NCI-H187 treated with DMSO at 0.1 percent for 48 hours (cell line): ENCODE measurements at regions not wholly inside any gene's neighbourhood (a gene's known extent, or its start where the extent isn't known, plus 50 kb on each side); places are given as distances from the start of the nearest gene placed in this dataset.

ENCODE experiments used
- DNase-seq: peaks from one replicate; lab custom pipeline; 2025; lab: John Stamatoyannopoulos, UW

DNA sequence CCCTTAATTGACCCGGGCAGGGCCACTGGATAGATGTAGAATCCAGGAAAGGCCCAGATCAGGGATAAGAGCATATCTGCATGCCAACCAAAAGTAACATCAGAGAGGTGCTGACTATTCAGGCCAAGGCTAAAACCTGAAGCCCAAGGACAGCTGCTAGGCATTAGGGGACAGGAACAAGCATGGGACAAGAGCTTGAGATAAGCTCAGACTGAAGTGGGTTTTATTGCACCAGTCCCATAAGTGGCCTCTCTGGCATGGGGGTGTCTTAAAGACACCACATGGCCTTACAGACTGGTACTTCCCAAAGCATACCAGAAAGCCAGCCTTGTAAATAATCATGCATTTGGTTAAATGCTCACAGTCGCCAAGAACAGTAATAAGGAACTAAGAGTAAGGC, 376.1 kb downstream of the FBXW7 start:
- DNase-seq = no peak

DNA sequence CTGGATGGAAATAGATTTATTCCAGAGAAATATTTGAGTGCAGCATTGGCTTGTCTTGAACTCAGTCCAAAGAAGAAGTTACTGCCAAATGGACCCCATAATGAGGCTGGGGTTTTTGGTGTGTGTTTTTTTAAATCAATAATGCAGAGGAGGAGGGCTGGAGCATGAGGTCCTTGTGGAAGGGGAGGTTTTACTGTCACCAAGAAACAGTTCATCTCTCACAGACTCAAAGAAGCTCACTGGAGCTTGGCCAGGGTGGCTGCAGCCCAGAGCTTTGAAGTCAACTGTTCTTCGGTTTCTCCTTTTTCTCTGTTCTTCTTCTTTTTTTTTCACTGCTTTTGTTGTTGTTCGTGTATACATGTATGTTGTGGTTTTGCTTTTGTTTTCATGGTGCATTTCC, 377.7 kb downstream of the FBXW7 start:
- no peak for DNase-seq

DNA sequence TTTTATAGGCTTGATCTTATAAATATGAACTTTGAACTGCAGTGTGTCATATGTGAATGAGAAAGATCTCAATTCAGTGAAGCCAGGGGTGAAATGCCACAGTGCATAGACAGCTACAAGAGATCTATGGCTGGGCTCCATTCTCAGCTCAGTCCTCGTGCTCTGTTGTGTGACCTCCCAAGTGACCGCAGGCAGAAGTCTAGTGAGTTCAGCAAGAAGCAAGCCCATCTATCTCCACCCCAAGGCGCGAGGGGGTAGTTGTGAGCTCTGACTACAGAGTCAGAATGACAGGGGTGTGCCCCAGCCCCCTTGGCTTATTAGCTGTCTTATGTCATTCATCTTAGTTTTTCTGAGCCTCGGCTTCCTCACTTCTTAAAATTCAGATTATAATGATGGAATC, 378.3 kb downstream of the FBXW7 start:
- no peak for DNase-seq

DNA sequence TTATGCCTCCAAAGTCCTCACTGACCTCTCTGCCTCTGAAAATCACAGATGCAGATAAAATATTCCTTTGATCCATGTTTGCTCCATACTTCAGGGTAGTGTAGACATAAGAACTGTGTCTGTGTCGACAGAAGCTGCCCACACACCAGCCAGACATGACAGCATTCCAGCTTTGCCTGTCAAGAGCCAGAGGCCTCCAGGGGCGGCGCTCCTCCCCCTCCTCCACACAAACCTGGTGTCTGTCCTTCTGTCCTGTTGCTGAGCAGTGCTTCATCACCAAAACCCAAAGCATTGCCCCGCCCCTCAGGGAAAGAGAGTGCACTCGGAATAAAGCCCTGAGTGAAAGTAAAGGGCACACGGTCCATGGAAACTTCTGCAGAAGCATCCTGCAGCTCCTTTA, 379.4 kb downstream of the FBXW7 start:
- DNase-seq = no peak

DNA sequence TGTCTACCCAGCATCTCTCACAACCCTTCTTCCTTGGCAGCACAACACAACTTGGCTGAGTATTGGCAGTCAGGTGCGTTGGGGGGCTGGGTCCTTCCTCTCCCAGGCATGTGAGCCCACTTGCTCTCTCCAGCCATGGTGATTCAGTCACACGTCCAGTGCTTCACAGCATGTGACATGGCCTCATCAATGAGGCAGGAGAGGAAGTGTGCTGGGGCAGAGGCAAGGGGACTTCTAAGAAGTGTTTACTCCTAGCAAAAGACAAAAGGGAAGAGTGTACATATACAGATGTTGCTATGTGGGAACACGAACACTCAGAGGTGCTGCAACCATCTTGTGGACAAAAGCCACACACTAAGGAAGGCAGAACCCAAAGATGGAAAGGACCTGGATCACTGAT, 380.8 kb downstream of the FBXW7 start:
- DNase-seq = no peak

DNA sequence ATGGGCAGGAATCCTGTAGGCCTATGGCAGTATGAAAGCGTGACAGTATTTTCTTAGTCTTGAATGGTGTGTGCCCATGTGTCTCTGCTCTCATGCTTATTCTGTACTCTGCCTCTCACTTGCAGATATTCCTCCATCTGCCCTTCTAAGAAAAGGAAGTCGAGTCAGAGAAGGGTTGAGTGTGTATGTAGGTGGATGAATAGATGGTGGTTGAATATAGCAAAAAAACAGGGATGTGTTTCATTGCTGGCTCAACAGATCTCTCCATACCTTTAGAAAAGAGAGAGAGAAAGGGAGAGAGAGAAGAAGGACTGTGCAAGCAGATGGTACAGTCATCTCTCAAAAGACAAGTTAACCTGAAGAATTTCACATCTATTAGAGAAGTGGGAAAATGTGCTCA, 381.5 kb downstream of the FBXW7 start:
- DNase-seq = no peak

DNA sequence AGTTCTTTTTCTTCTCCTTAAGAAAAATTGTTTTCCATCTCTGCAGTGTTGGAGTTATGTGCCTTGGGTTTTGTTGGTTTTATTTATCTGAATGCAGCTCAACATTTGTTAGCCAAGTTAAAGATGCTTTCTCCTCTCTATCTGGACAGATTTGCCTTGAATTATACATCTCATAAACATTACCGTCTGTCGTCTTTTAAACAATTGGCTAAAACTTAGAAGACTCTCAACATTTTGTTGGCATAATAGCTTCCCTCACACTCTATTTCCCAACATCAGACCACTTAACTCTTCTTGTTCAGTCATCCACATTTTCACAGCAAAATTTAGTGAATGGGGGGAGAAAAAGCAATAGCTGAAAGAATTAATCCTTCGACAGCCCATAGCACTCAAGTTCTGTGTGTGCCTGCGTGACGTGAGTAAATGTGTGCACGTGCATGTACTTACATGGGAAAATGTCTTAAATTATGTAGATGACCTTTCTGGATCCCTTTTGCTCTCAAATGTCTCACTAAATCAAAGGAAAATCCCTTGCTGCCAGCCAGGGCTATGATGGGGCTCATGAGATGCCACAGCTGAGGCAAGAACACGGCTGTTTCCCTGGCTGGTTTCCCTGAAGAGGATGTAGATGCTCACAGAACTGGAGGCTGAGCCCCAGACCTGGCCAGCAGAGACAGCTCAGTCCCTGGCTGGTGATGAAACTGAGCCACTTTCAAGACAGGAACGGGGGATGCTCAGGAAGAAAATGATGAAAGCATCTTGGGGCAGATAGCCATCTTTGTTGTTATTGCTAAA, 382.2 kb downstream of the FBXW7 start:
- no peak for DNase-seq

DNA sequence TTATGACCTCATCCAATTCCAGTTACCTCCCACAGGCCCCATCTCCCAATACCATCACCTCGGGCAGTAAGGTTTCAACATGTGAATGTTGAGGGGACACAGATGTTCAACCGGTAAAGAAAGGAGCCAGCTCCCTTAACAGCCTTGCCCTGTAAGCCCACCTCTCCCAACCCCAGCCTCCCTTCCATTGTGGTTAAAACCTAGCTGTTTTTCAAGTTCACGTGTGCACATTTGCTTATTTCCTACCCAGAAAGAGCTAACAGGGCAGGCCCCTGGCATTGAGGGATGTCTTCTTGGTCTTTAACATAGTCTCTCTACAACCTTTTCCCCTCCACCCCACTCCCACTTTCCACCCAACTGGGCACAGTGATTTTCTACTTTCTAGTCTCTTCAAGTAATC, 385.7 kb downstream of the FBXW7 start:
- DNase-seq = no peak

DNA sequence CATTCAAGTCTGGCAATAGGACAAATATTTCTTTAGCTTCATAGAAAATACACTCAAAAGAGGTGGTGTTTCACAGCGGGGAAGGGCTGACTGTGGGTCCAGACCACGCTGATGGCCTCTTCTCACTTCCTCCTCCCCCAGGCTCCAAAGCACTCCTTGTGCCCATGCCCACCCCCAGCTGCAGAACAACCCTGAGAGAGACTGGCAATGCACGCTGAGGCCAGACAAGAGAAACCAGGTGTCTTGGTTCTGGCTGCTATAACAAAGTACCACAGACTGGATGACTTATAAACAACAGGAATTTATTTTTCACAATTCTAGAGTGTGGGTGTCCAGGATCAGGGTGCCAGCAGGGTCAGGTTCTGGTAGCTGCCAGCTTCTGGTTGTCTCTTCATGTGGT, 386.1 kb downstream of the FBXW7 start:
- no peak for DNase-seq

DNA sequence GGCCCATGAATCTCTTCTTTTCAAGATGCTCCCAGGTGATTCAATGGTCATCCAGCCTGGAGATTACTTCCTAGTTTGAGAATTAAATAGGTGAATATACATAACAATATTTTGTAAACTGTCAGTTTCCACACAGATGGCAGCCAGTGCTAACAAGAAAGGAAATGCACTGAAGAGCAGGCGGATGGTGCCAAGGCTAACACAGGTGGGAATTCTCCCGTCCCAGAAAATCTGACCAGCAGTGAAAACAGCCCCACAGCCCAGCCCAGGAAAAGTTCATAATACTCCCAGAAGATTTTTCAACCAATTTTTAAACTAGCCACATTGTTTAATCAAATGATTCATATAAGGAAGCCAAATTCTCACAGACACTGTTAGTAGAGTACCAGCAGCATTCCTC, 387.2 kb upstream of the GATB start:
- no peak for DNase-seq

DNA sequence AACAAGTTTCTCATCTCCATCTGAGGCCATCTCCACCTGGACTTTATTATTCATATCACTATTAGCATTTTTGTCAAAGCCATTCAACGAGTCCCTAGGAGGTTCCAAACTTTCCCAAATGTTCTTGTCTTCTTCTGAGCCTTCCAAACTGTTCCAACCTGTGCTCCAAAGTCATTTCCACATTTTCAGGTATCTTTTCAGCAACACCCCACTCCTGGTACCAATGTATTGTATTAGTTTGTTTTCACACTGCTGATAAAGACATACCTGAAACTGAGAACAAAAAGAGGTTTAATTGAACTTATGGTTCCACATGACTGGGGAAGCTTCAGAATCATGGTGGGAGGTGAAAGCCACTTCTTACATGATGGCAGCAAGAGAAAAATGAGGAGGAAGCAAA, 385.4 kb upstream of the GATB start:
- DNase-seq = no peak

DNA sequence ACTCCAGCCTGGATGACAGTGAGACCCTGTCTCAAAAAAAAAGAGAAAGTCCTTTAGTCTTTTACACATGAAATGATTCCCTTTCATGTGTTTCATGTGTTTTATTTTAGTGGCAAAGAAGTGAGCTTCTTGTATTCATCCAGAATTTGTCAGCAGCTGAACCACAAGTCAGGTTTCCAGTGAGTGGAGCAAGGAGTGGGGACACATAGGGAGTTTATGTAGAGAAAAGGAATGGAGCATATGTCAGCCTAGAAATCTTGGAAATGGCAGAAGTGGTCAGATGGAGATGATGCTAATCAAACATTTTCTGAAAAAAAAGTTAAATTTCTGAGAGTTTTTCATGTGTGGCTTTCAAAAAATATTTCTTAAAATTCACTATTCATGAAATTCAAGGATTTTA, 383.0 kb upstream of the GATB start:
- no peak for DNase-seq

DNA sequence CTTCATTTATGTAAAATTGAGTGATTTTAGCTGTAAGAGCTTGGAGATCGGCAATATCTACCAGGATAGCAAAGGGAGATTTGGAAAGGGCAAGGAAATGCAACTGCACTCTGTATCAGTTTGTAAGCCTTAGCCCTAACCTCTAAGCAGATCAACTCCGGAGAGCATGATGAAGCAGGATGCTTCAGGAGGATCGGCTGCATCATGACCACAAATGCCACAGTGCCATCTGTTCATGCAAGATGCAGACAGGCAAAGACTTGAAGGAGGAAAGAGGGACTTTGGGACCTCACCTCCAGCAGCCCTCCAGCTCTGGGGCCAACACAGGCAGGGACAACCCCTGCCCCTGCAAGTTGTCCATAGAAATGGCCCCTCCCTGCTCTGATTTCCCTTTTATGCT, 377.6 kb upstream of the GATB start:
- DNase-seq = no peak

DNA sequence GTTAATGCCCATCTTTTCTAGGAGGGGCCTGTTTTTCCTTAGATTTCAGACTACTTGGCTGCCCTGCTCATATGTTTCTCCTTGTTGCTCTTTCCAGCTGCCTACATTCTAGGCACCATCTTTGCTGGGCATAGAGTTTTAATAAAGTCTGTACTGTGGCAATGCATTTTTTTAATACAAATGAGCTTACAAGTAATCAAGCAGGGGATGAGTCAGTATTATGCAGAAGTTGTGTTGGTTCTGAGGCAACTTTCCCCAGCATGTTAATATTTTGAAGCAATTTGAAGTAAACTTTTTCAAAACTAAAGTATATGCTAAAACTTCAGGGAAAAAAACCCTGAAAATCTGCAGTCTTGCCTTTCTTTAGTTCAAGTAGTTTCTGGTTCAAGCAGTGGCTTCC, 372.0 kb upstream of the GATB start:
- no peak for DNase-seq

DNA sequence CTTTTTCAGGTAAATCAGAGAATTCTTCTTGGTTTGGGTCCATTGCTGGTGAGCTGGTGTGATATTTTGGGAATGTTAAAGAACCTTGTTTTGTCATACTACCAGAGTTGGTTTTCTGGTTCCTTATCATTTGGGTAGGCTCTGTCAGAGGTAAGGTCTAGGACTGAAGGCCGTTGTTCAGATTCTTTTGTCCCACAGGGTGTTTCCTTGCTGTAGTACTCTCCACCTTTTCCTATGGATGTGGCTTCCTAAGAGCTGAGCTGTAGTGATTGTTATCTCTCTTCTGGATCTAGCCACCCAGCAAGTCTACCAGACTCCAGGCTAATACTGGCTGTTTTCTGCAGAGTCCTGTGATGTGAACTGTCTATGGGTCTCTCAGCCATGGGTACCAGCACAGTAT, 367.5 kb upstream of the GATB start:
- DNase-seq = no peak

DNA sequence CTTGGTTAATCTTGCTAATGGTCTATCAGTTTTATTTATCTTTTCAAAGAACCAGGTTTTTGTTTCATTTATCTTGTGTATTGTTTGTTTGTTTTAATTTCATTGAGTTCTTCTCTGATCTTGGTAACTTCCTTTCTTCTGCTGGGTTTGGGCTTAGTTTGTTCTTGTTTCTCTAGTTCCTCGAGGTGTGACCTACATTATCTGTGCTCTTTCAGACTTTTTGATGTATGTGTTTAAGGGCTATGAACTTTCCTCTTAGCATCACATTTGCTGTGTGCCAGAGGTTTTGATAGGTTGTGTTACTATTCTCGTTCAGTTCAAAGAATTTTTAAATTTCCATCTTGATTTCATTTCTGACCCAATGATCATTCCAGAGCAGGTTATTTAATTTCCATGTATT, 365.4 kb upstream of the GATB start:
- DNase-seq = no peak

DNA sequence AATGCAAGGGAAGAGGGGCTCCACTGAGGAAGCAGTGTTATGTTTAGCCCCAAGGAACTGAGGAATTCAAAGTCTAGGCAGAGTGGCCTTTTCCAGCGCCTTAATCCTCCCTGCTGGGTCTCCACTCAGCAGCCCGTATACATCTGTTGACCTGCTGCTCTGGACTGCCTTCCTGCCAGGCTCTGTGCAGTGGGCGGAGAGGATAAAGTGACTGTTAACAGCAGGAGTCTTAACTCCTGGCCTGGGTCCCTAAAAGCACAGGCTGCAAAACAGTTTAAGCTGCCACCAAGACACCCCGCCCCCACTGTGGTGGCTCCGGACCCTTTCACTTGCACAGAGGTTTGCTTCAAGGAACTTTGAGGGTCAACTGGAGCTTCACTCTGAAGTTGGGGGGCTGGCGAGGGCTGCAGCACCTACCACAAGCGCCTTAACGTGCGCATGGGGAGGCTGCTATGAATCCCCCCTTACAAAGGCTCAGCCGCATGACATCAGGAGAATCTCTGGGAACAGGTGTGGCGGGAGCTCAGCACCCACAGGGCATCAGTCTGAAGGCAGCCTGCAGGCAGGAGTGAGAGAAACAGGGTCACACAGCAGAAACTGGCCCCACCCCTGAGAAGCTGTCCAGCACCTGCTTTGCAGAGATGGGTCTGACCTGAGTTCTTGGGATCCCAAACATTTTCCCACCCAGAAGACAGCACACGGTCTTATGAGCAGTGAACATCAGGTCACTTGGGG, 358.2 kb upstream of the GATB start:
- no peak for DNase-seq

DNA sequence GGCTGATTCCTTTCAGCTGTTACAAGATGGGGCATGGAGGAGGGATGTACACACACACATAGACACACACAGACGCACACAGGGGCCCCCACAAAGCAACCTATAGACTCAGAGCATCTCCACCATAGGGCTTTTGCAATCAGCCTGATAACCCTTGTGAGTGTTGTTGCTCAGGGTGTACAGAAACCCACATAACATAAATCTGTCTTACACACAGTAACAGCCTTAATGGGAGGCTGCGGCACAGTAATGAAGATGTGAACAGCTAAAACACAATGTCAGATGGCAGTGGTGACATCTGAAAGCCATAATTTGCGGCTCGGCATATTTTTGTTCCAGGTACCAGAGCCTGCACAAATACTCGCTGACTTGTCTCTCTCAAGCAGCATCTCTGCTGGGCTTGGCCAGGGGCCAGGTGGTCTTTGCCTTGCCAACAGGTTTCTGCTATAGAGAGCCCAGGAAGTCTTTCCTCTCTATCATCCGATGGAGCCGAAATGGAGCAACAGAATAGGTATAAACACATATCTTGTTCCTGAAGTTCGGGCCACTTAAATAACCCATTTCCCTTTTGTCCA, 357.2 kb upstream of the GATB start:
- DNase-seq = no peak

DNA sequence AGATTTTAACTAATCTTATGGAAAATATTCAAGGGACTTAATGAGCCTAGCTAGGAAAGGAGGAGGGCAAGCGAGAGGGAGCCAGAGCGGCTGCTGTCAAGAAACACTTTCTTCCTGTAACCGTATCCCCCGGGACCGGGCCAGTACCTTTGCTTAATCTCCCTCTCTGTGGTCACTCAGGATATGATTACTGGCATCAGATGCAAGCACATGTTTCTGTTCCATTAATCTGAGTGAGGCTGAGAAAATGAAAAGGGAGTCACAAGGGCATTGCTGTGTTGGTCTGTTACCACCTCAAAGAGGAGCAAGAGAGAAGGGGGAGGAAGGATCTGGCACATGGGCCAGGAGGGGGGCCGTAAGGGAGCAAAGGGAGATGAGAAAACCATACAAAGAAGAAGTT, 356.7 kb upstream of the GATB start:
- no peak for DNase-seq

DNA sequence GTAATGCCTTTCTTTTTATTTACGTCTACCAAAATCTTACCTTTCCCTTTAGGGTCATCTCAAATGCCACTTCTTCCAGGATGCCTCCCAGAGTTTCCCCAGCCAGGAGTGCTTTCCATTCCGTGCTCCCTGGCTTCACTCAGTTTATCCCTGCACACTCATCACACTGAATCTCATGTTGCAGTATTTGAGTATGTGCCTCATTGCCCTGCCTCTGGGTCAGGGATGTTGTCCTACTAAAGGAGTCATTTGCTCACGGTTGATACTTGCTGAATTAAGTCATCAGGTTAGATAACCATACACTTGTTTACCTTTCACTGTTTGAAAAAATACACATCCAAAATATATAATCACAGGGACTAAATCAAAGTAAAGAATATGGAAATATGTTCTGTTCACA, 356.2 kb upstream of the GATB start:
- DNase-seq = no peak

DNA sequence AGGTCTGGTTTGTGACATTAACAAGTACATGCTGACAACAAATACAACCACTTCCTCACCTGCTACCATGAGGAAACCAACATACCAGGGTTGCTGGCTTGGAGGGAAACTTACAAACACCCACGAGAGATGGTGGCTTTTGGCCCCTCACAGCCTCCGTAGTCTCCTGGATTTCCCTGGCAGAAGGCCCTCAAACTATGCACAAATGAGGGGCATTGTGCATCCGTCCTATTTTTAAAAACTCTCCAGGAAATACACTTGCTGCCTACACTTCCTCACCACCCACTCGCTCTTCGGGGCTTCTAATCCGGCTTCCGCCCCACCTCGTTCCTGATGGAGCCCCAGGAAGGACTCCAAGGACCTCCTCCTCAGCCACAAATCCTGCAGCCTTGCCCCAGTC, 355.0 kb upstream of the GATB start:
- DNase-seq = no peak

DNA sequence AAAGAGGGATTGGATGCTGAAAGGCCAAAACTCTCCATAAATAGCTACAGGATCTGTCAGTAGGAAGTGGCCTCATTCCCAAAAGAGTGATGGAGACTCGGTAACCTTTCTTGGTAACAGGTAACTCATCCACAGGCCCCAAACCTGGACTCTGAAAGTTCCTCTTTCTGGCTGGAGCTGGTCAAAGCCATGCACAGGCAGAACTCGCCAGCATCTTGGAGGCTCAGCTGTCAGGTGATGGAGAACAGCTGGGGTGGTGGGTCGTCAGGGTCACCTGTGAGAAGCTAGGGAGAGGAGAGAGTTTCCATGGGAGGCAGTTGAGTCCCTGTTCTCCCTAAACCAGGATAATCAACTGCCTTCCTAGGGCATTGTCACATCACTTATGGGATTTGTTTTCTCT, 354.3 kb upstream of the GATB start:
- no peak for DNase-seq

DNA sequence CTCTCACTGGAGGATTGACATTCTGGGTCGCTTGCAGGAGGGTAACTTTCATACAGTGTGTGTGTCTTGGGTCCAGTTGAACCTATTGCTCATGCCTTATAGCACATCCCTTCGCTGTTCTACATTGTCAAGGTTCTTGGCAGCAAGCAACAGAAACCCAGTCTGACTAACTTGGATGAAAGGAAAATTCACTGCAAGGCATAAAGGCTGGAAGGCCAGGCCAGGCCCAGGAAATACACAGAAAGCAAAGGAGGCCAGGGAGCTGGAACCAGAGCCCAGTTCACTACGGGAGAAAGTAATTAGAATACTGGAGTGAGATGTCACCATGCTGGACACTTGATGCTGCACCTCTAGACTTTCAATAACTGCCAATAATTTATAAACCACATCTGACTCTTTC, 353.8 kb upstream of the GATB start:
- no peak for DNase-seq

DNA sequence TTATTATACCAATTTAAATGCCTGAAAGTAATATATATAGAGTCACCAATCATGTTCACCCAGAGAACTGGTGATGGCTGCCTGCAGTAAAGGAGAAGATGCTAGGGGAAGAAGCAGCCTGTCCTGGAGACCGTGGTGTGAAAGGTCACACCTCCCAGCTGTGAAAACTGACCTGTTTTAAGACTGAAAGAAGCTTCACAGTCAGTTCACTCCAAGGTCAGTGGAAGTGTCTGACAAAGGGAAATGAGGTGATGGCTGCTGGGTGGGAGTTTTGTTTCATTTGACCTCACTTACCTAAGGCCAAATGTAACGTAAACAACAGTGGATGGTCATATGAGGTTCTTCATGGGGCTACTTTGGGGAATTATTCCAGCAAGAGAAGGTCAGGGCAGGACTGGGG, 352.1 kb upstream of the GATB start:
- no peak for DNase-seq
